ENCODE measurements at regions not wholly inside any gene's neighbourhood (a gene's known extent, or its start where the extent isn't known, plus 50 kb on each side); places are given as distances from the start of the nearest gene placed in this dataset.

DNA sequence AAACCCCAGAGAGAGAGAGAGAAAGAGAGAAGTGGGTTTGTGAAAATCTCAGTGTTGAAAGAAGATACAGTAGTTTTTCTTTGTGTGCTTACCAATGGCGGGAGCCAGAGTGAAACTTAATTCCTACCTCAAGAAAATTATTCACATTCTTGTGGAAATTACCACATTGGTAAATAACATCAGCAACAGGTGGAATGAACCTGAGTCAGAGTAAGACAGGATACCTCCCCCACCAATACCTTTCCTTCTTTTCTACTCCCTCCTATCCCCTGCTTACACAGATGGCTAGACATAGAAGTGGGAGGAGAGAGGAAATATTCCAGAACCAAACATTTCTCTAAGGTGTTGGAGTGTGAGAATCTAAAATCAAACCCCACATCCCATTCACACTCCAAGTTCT is 793.9 kb downstream of the SORCS3 start:
- TF ChIP-seq, protein P1, sequence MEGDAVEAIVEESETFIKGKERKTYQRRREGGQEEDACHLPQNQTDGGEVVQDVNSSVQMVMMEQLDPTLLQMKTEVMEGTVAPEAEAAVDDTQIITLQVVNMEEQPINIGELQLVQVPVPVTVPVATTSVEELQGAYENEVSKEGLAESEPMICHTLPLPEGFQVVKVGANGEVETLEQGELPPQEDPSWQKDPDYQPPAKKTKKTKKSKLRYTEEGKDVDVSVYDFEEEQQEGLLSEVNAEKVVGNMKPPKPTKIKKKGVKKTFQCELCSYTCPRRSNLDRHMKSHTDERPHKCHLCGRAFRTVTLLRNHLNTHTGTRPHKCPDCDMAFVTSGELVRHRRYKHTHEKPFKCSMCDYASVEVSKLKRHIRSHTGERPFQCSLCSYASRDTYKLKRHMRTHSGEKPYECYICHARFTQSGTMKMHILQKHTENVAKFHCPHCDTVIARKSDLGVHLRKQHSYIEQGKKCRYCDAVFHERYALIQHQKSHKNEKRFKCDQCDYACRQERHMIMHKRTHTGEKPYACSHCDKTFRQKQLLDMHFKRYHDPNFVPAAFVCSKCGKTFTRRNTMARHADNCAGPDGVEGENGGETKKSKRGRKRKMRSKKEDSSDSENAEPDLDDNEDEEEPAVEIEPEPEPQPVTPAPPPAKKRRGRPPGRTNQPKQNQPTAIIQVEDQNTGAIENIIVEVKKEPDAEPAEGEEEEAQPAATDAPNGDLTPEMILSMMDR (IDR thresholded peaks at IDR 0.05): no peak
- TF ChIP-seq ZFX (IDR thresholded peaks at IDR 0.05; ENCODE audit: borderline replicate concordance): no peak

Data from 22Rv1 (cell line).